ENCODE measurements at regions not wholly inside any gene's neighbourhood (a gene's known extent, or its start where the extent isn't known, plus 50 kb on each side); places are given as distances from the start of the nearest gene placed in this dataset.
"Not testable (repeated sequence)": the region's sequence is repeated elsewhere in the genome, so short reads cannot be mapped to it uniquely, and the experiment has no call there.

- no peak for DNase-seq
Observed at GRCh38 chr17:68780596-68780995, 174.6 kb downstream of the ABCA8 start.

- no peak for DNase-seq
Observed at GRCh38 chr17:68778726-68779125, 176.5 kb downstream of the ABCA8 start.

GRCh38 chr17:68777856-68778694 lies 176.9 kb upstream of the FAM20A start:
- peak; percentile 87 for DNase-seq

- peak; percentile 9 for DNase-seq
Observed at GRCh38 chr17:68777243-68777855, 176.2 kb upstream of the FAM20A start.

- no peak for DNase-seq
Observed at GRCh38 chr17:68776451-68776850, 175.3 kb upstream of the FAM20A start.

- no peak for DNase-seq
Observed at GRCh38 chr17:68775969-68776368, 174.8 kb upstream of the FAM20A start.

GRCh38 chr17:68775318-68775717 lies 174.2 kb upstream of the FAM20A start:
- no peak for DNase-seq

- no peak for DNase-seq
Observed at GRCh38 chr17:68771867-68772515, 170.8 kb upstream of the FAM20A start.

- DNase-seq = no peak
Observed at GRCh38 chr17:68768804-68769203, 167.6 kb upstream of the FAM20A start.

- DNase-seq = no peak
Observed at GRCh38 chr17:68766640-68767039, 165.5 kb upstream of the FAM20A start.

- no peak for DNase-seq
Observed at GRCh38 chr17:68763562-68763961, 162.4 kb upstream of the FAM20A start.

GRCh38 chr17:68762911-68763310 lies 161.7 kb upstream of the FAM20A start:
- no peak for DNase-seq

GRCh38 chr17:68760141-68760475 lies 158.9 kb upstream of the FAM20A start:
- DNase-seq = no peak

GRCh38 chr17:68759343-68760140 lies 158.4 kb upstream of the FAM20A start:
- DNase-seq = peak; percentile 62

GRCh38 chr17:68759002-68759342 lies 157.8 kb upstream of the FAM20A start:
- no peak for DNase-seq

- not testable (repeated sequence) for DNase-seq
Observed at GRCh38 chr17:68757866-68758757, 156.9 kb upstream of the FAM20A start.

GRCh38 chr17:68753985-68754769 lies 153.0 kb upstream of the FAM20A start:
- no peak for DNase-seq

- DNase-seq = no peak
Observed at GRCh38 chr17:68750208-68750562, 149.0 kb upstream of the FAM20A start.

GRCh38 chr17:68749349-68750207 lies 148.4 kb upstream of the FAM20A start:
- DNase-seq = no peak

- no peak for DNase-seq
Observed at GRCh38 chr17:68748381-68748780, 147.2 kb upstream of the FAM20A start.
